ENCODE measurements at regions not wholly inside any gene's neighbourhood (a gene's known extent, or its start where the extent isn't known, plus 50 kb on each side); places are given as distances from the start of the nearest gene placed in this dataset.

DNA sequence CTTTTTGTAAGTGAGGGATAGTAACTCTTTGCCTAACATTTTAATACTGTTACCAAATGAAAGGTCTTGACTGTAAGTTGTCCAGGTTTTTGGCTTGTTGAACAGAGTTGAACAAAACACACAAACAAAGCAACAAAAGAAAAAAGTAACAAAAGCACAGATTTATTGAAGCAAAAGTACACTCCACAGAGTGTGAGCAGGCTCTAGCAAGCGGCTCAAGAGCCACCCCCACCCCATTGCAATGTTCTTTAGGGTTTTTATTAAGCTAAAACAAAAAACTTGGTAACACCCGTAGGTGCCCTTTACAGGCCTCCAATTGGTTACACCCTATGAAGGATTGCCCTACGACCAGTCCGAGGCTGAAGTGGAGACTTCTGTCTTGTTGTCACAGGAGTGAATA, 197.4 kb upstream of the MAP3K1 start:
- no peak for DNase-seq

DNA sequence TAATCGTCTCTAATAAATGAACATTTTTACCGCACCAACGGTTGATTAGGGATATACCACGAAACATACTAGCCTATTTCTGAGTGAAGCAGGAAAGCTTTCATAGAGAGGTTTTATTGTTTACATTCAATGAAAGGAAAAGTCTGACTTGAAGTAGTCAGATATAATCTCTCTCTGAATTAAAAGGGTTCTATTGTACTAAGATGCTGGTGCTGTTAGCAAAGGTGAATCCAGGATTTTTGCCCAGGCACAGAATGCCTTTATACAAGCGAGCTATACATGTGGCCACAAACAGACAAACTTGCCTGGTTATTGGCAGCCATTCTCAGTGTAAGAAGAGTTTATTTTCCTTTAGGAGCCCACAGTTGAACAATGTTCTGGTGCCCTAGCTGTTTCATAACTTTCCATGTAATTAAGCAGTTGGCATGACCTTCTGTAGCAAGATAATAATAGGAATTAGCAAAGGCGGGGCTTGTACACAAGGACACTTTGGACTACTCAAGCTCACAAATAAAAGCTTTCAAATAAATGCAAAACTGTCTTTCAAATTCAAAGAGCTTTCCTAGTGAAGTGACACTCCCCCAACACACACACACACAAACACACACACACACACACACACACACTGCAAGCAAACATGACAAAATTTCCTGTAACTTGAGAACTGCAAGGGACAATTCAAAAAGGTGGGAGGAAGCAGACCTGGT, 198.7 kb upstream of the MAP3K1 start:
- DNase-seq: no peak

DNA sequence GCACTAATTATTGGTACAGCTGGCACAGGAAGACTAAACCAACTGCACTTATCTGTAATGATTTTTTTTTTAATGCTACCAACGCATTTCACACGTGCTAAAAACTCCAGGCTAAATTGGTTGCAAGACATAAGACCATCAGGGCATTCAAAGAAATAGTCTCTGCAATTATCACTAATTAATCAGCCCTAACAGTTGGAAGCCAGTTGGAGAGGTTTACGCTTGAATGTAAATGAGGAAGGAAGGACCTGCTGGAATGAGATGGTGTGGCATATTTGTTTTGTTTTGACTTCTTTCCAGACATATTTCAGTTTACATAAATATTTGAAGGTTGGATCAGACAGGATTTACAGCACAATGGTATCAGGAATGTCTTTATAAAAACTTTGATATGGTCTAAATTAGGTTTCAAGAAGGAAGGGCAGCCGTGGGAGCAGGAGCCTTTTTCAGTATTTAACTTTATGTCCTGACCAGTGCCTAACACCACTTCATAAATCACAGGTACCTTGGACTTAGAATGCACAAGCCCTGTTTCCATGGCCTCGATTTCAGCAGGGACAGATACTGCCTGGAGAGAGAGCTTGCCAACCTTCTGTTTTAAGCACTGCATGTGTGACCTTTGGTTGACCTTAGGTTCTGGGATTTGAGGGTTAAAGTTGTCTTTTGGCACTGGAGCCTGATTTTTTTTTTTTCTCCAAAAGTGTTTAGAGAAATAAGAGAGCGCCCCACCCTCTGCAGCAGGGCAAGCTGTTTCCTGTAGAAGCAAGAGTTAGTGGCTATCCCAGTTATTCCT, 199.8 kb upstream of the MAP3K1 start:
- DNase-seq: no peak

DNA sequence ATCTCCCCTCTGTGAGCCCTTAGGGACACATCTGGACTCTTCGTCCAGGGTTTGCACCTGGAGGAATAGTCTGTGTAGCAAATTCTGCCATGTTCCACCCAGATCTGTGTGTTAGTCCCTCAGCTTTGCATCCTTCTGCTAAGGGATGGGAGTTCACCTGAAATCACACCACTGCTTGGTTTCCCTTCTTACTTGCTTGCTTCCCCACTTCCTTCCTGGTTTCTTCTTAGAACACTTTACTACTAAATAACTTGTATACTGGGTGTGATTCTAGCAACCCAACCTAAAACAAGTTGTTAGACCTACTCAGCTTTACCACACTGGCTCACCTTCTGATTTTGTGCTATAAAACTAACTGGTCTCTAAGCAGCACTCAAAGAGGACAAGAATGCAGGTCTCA, 202.6 kb upstream of the MAP3K1 start:
- peak; percentile 39 for DNase-seq

DNA sequence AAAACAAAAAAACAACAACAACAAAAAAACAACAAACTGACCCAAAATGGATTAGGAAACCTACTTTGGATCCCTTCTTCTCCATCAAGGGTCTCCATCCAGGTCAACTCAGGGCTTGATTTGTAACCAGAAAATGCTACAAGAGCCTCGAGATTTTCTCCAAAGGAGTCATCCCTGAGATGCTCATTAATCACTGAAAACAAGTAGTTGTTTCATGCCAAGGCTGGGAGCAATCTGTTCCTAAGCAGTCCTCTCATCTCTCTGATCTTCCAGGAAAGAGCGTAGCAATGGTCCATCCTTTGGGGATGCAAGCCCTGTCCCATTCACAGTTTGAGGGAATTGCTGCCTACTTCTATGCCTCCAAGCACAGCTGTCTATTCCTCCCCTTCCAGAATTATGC, 203.0 kb upstream of the MAP3K1 start:
- no peak for DNase-seq

DNA sequence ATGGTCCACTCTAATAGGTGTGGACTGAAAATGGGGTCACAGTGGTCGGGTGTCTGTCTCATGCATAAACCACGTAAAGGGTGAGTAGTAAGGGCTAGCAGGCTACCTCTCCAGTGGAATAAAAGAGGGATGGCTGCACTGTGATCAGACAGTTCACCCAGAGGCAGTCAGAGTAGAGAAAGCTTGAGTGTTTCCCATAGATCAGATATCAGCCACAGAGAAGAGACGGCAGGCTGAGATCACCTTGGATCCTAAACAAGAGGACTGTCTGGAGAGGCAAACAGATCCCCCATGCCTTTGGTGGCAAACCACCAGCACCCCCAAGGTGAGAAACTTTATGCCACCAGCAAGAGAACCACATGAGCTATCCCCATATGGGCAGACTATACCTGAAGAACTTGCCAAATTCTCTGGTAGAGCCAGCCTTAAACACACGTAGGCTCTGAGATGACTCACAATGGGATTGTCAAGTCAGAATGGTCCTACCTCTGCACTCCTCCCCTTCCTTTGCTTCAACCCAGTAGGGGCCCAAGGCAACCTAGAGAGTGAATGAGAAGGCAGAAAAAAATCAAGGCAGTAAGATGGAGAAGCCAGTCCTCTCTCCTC, 205.2 kb upstream of the MAP3K1 start:
- peak; percentile 4 for DNase-seq

DNA sequence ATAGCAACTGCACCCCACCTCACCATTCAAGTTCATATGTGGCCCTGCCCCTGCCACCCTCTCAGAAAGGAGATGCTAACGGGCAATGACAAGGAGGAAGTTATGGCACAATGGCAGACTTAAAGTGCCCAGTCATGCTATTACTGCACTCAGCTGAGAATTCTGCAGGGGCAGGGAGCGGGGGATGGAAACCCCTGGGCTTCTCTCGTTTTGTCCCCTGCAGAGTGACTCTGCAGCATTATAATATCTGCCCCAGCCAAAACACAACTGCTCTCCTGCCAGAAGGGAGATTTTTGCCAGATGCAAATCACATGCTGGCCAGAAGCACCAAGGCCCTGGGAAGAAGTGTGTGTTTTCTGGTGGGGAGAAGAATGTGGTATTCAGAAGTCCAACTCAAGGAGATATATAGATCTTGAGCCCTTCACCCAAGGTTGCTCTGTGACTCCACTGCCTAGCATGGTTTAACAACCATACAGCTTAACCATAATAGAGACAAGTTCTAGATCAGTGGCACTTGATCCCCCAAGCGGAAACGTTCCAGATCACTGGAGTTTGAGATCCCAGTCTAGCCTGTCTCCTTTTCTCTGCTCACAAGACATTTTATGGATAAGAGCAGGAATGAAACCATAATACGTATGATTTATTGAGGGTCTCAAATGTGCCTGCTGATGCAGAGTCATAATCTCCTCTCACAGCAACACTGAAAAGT, 207.0 kb upstream of the MAP3K1 start:
- no peak for DNase-seq

DNA sequence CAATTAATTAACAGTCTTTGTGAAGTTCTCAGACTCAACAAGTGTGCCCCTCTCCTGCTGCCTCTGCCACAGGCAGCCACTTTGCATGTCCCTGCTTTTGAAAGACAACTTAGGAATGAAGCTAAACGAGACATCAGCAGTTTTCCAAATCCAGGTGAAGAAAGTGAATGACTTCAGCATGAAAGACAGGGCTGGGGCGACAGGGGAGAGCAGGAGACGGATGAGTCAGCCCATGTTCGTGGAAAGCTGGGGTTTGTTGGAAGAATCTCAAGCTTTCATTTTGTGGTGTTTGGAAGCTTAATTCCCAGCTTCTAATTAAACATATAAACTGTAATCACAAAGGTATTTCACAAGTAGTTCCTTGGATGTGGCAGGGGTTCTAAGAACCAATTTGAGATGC, 207.8 kb upstream of the MAP3K1 start:
- DNase-seq: no peak

DNA sequence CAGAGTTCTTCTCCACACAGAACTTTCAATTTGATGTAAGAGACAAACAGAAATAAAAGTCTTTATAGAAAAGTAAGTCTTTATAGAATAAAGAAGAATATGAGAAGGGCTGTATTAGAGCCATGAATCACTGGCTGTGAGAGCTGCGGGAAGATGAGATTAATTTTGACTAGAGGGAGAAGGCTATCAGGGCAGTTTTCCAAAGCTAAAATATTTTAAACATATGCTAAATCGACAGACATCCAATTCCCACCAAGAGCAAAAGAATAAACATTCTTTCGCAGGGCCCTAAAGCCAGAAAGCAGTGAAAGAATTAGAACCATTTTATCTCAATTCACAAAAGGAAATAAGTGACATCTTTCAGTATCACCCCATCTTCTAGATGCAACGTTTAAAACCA, 208.3 kb upstream of the MAP3K1 start:
- DNase-seq: no peak

DNA sequence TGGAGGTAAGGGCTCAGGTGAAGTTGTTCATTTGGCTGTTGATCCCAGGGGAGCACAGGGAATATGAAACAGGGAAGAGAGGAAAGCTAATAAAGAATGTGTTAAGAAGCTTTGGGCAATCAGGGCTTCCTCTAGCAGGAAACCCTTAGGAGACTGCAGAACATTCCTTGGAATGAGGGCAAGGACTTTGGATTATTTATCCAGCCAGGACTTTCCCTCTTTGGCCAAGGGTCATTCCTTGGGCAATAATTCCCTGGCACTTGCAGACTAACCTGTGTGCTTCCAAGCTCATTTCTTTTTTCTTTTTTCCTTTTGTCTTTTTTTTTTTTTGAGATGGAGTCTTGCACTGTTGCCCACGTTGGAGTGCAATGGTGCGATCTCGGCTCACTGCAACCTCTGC, 209.2 kb upstream of the MAP3K1 start:
- DNase-seq: no peak

DNA sequence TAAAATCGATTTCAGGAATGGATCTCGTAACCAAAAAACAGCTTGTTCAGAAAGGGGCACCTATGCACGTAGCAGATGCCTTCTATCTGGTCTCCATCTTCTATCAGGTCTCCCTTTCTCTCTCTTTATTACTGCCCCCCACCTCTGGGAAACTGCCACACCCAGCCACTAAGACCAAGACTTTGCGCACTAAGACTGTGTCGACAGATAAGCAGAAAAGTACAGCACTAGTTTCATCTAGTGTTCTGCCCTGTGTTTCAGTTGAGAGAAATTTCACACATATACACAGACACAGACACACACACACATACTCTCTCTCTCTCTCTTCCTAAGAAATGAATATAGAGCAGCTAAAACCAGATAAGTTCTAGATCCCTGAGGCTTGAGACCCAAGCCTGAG, 210.1 kb upstream of the MAP3K1 start:
- DNase-seq: no peak

DNA sequence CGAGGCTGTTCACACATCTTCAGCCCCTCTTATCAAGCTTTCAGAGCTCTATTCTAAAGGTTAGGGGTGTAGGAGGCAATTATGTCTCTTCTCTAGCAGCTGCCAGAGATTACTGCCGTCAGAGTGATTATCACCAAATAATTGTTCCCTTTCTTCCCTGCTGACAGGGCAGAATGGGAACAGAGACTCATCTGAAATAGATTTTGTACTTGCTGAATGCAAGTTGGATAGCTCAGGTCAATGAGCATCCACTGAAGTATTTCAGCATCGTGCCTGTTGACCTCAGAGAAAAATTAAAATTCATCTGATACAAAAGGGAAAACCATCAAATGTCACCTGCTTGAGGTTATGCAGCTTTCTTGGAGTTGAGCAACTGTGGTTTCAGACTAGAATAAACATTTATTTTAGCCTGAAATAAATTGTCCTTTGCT, 213.7 kb upstream of the MAP3K1 start:
- DNase-seq: no peak

DNA sequence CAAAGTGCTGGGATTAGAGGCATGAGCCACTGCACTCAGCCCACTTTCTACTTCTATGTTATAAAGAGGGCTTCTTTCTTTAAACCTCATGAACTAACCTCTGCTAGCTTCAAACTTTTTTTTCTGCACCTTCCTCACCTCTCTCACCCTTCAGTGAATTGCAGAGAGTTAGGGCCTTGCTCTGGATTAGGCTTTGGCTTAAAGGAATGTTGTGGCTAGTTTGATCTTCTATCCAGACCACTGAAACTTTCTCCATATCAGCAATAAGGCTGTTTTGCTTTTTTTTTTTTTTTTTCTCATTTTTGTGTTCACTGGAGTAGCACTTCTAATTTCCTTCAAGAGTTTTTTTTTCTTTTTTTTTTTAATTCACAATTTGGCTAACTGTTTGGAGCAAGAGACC, 216.4 kb upstream of the MAP3K1 start:
- no peak for DNase-seq

DNA sequence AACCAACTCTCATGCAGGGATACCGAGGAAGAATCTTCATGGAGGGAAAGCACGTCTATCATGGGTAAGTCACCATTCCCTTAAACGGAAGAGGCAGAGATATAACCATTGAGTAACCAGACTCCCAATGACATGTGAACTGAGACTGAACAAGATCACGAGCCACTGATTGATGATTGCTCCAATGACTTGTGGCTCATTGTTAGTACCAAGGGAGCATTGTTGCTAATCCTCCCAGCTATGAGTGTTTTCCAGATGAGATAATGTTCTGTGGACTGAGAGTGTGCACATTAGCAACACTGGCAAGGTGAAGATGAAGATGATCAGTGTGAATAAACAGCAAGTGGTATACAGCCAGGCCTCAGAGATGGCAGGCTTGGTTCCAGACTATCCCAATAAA, 219.2 kb upstream of the MAP3K1 start:
- DNase-seq: no peak

DNA sequence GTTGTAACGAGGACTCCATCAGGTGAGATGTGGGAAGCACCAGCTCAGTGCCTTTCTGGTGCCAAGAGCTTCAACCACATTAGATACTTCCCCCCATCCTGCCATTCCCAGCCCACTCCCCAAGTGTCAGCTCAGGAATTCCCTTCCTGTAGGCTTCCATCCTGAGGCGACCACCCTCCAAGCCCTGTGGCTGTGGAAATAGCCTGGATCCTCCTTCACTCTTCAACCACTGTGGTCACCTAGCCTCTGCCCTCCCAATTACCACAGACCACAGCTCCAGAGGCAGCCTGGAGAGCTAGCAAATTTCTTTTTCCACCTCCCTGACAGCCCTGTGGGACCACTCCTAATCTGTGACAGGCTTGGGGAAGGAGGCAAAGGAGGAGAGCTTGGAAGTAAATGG, 219.8 kb upstream of the MAP3K1 start:
- no peak for DNase-seq

DNA sequence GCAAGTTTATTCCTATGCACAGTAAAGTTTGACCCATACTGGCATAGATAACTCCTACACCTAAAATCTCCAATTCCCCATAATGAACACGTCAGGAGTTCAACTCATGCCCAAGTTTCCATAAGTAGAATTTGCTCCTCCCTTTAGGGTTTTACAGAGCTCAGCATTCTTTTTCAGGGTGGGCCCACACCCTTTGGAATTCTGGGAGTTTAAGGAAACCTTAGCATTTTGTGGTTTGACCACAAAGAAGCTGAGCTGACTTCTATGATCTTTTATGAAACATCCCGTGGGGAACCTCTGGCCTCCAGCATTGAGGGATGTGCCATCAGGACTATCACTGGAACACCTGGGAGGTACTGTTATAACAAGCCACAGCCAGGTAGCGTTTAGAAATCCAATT, 220.6 kb upstream of the MAP3K1 start:
- no peak for DNase-seq

DNA sequence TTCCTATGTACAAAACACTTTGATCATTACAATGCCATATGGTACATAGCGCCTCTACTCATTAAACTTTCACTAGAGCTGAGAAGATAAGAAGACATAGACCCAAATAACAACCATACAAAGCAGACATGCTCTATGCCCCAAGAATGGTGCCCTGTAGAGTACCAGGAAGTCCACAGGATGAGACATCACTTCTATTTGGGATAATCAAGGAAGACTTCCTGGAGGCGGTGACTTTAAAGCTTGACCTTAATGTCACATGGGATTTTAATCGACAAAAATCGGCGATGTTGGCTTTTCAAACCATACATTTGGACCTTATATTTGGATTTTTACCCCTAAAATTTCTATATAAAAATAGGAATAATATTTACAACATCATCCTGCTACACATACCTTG, 224.3 kb upstream of the MAP3K1 start:
- DNase-seq: no peak

DNA sequence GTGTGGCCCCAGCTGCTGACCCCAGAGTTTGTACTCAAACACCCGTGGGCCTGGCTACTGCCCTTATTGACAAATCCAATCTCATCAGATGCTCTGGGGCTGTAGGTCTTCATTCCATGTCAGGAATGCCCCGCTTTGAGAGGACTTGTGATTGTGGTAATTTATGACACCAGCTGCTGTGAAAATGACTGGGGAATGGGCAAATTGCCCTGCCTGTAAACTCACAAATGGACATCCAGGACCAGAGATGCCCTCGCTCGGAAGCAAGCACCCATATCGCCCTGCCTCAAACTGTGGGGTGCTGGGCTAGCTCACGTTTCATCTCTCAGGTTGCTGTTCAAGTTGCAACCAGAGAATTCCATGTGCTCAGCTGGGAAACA, 225.9 kb upstream of the MAP3K1 start:
- DNase-seq: no peak

DNA sequence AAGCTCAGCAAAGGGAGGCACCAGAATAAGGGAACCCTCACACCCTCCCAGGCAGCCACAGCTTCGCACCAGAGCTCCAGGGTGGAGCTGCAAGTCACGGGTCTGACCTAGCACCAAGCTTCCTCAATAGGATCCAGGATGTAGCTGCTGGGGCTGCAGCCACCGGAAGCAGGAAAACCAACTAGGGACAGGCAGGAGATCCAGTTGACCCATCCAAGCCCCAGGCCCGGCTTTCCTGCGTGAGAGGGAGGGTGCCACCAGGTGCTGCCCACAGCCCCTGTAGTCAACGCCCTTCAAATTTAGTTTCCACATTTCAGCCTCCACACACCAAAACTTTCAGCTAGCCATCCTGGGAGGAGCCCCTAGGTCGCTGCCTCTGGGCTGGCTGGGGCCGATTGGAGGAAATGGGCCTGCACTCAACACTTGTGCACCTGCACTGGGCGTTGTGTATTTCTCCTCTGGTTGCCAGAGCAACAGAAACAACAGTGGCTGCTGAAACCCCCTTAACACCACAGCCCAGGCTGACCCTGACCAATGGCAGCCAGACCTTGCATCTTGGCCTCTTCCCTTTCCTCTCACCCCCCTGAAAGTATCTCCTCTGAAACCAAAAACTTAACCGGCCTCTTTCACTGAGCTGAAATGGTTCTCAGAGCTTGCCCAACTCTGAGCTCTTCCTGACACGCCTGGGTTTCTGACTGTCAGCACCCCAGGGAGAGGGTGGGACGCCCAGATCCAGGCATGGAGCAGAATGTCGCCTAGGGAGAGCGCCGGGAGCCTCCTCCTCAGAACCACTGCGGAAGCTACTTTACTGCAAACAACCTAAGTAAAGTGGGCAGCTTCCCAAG, 226.5 kb upstream of the MAP3K1 start:
- DNase-seq: peak; percentile 82

DNA sequence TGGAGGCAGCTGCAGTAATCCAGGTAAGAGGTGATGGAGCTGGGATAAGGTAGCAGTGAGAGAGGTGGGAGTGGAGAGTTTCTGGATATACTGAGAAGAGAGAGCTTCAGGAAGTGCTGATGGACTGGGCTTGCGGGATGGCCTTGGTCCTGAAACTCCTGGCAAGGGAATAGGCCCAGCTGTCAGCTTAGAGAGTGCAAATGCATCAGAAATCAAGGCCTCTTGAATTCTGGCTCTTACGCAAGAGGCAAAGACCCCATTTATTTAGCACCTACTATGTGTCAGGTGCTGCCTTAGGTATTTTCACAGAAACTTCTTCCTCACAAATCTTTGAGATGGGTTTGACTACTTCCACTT, 227.2 kb upstream of the MAP3K1 start:
- DNase-seq: no peak

DNA sequence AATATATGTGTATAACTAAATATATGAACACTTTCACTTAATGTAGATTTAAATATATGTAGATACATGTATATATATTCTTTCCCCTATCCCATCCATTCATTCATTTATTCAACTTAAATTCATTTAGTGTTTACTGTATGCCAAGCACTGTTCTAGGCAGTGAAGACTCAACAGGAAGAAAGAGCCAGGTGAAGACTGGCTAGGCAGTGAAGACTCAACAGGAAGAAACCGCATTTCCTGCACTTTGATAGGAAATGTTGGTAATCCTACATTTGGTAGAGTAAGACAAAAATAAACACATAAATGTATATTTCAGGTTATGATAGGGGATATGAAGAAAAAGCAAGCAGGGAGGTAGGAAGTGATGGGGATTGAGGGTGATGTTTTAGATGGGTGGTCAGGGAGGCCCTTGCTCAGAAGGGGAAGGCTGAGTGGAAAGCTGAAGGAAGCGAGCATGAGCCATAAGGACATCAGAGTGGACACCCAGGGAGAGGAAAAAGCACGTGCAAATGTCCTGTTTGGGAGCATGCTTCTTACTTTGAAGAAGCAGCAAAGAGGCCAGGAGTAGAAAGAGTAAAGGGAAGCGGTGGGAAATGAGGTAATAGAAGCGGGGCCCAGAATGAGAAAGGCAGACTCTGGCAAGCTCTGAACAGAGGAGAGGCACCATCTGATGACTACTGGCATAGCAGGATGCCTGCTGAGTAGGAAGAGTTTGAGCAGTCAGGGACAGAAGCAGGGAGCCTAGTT, 227.8 kb upstream of the MAP3K1 start:
- peak; percentile 36 for DNase-seq

All from central memory CD4-positive, alpha-beta T cell (primary cell).